Effector memory CD4-positive, alpha-beta T cell (primary cell): ENCODE measurements at regions not wholly inside any gene's neighbourhood (a gene's known extent, or its start where the extent isn't known, plus 50 kb on each side); places are given as distances from the start of the nearest gene placed in this dataset.

Experiments used
- DNase-seq, 3 donors: peaks; one replicate each; pipeline ENCODE4 v3.0.0-alpha.2; 2020
- H3K27ac ChIP-seq: 2 replicates; pipeline ENCODE4 v1.7.0; 2013; ENCODE audit warnings: mild to moderate bottlenecking, low read length, moderate library complexity; ENCODE audit not compliant: insufficient read depth, poor library complexity, severe bottlenecking
- H3K27me3 ChIP-seq: replicated peaks from 2 replicates; pipeline ENCODE4 v1.7.0; 2013; ENCODE audit warnings: mild to moderate bottlenecking, low read length; ENCODE audit not compliant: insufficient read depth, control insufficient read depth, poor library complexity, severe bottlenecking
- H3K36me3 ChIP-seq: 2 replicates; pipeline ENCODE4 v1.7.0; 2013; ENCODE audit warnings: mild to moderate bottlenecking, low read length, moderate library complexity; ENCODE audit not compliant: control insufficient read depth, insufficient read depth
- H3K4me1 ChIP-seq: 2 replicates; pipeline ENCODE4 v1.7.0; 2013; ENCODE audit warnings: low read length, mild to moderate bottlenecking; ENCODE audit not compliant: control insufficient read depth, insufficient read depth, poor library complexity, severe bottlenecking
- H3K4me3 ChIP-seq: 2 replicates; pipeline ENCODE4 v1.7.0; 2013; ENCODE audit warnings: low read length, low read depth, mild to moderate bottlenecking; ENCODE audit not compliant: insufficient read depth, poor library complexity, severe bottlenecking
- H3K9me3 ChIP-seq: 2 replicates; pipeline ENCODE4 v1.7.0; 2013; ENCODE audit warnings: mild to moderate bottlenecking, low read length, moderate library complexity; ENCODE audit not compliant: control insufficient read depth

- no peaks in the 10 kb centered on the region for H3K36me3 ChIP-seq
These were observed 266.1 kb upstream of the MEX3C start for GRCh38 chr18:51463483-51464136.

DNA sequence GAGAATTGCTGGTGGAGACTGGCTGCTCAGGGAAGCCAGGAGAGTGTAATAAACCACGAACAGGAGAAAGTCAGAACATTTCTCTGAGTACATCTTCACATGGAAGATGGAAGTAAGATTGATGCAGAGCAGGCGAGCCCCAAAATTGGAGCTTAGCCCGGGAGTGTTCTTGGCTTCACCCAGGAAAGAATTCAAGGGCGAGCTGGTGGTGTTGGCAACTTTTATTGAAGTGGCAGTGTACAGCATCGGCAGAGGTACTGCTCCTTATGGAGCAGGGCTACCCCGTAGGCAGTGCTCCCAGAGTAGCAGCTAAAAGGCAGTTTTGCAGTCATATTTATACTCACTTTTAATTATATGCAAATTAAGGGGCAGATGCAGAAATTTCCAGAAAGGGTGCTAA is 281.4 kb upstream of the MEX3C start:
- Histone ChIP-seq H3K27ac (no peak overlapping the region), H3K4me1 (no peaks in the 10 kb centered on the region), H3K9me3 (no peaks in the 10 kb centered on the region), H3K36me3 (no peaks in the 10 kb centered on the region), H3K4me3 (no peak overlapping the region), H3K27me3 (no peaks in the 10 kb centered on the region)
- no peak for DNase-seq

More at GRCh38 chr18:51463483-51464136, 266.1 kb upstream of the MEX3C start:
- Histone ChIP-seq H3K4me1 (no peaks in the 10 kb centered on the region), H3K27ac (no peak overlapping the region), H3K27me3 (no peaks in the 10 kb centered on the region), H3K9me3 (no peaks in the 10 kb centered on the region), H3K4me3 (no peak overlapping the region)
- DNase-seq: no peak

GRCh38 chr18:51479736-51480135 is 282.3 kb upstream of the MEX3C start:
- no peak for DNase-seq
- Histone ChIP-seq H3K9me3 (no peaks in the 10 kb centered on the region), H3K4me3 (no peak overlapping the region), H3K4me1 (no peaks in the 10 kb centered on the region), H3K27ac (no peak overlapping the region), H3K36me3 (no peaks in the 10 kb centered on the region), H3K27me3 (no peaks in the 10 kb centered on the region)

- Histone ChIP-seq H3K9me3 (no peaks in the 10 kb centered on the region), H3K27ac (no peak overlapping the region), H3K36me3 (no peaks in the 10 kb centered on the region), H3K27me3 (no peaks in the 10 kb centered on the region), H3K4me3 (no peak overlapping the region), H3K4me1 (no peaks in the 10 kb centered on the region)
- DNase-seq: no peak
These were observed 283.2 kb upstream of the MEX3C start for GRCh38 chr18:51480407-51481261.

GRCh38 chr18:51486735-51487366 is 289.4 kb upstream of the MEX3C start:
- Histone ChIP-seq H3K4me3 (no peak overlapping the region), H3K4me1 (no peaks in the 10 kb centered on the region), H3K27me3 (no peaks in the 10 kb centered on the region), H3K27ac (no peak overlapping the region), H3K36me3 (no peaks in the 10 kb centered on the region), H3K9me3 (no peaks in the 10 kb centered on the region)
- no peak for DNase-seq

- Histone ChIP-seq H3K27me3 (no peaks in the 10 kb centered on the region), H3K27ac (no peak overlapping the region), H3K36me3 (no peaks in the 10 kb centered on the region), H3K9me3 (no peaks in the 10 kb centered on the region), H3K4me1 (no peaks in the 10 kb centered on the region), H3K4me3 (no peak overlapping the region)
- no peak for DNase-seq
These were observed 292.9 kb upstream of the MEX3C start for GRCh38 chr18:51490417-51490816.

DNA sequence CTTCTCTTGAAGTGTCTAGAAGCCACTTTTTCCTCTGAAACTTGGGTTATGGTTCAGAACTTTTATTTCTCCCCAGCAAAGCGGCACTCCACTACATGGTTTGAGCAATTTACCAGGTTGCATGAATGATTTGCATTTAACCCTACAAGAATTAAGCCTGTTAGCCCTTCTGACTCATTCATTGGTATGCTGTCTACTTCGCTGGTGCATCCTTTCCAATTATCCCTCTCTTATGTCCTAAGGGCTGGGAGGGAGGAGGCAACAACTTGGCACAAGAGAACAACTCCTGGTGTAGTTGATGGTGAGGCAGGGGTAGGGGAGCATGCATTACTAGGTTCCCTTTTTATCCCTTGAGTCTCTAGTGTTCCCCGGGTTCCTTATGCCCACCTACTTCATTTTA is 293.4 kb upstream of the MEX3C start:
- Histone ChIP-seq H3K27ac (no peak overlapping the region), H3K4me1 (no peaks in the 10 kb centered on the region), H3K36me3 (no peaks in the 10 kb centered on the region), H3K9me3 (no peaks in the 10 kb centered on the region), H3K27me3 (no peaks in the 10 kb centered on the region), H3K4me3 (no peak overlapping the region)
- no peak for DNase-seq

DNA sequence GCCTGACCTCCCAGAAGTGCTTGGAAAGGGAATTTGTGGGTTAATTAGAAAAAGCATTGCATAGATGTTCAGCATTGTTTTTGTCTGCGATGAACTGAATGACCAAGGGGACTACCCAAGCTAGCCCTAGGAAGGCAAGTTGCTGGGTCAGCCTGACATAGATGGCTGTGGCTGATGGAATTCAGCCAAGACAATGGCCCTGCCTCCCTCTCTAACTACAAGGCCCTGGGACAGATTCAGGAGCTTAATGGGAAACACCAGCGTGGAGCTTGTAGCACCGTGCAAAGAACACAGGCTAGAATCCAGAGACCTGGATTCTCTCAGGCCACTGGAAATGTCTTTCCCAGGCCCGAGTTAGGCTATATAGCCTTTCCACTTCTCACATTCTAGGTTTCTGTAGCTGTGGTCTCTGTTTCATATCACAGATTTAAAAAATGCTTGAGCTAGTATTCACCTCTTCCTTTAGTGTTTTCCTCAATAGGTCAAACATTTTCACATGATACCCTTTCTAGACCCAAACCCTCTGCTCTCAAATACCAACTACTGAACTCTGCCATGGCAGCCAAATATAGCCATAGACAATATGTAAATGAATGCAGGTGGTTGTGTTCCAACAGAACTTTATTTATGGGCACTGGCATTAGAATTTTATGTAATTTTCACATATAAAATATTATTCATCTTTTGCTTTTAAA is 294.3 kb upstream of the MEX3C start:
- Histone ChIP-seq H3K4me1 (no peaks in the 10 kb centered on the region), H3K27me3 (no peaks in the 10 kb centered on the region), H3K36me3 (no peaks in the 10 kb centered on the region), H3K4me3 (no peak overlapping the region), H3K9me3 (no peaks in the 10 kb centered on the region), H3K27ac (no peak overlapping the region)
- DNase-seq: no peak

- no peaks in the 10 kb centered on the region for H3K27me3 ChIP-seq
- no peaks in the 10 kb centered on the region for H3K4me1 ChIP-seq
- no peak overlapping the region for H3K27ac ChIP-seq
- no peak overlapping the region for H3K4me3 ChIP-seq
- no peaks in the 10 kb centered on the region for H3K36me3 ChIP-seq
- H3K9me3 ChIP-seq: no peaks in the 10 kb centered on the region
- no peak for DNase-seq
These were observed 300.8 kb upstream of the MEX3C start for GRCh38 chr18:51498085-51498855.
